Endothelial cell of umbilical vein (primary cell): ENCODE measurements at regions not wholly inside any gene's neighbourhood (a gene's known extent, or its start where the extent isn't known, plus 50 kb on each side); places are given as distances from the start of the nearest gene placed in this dataset.

ENCODE experiments used
- CTCF ChIP-seq, 2 donors: IDR thresholded peaks; 1 replicate in 1 of 2; 2 replicates in 1 of 2; pipeline ENCODE4 v1.5.1; 2011; ENCODE audit warnings: low read length in 2 of 2, mild to moderate bottlenecking in 2 of 2, moderate library complexity in 2 of 2, control low read depth in 1 of 2, inconsistent platforms in 1 of 2, low read depth in 1 of 2; ENCODE audit not compliant: insufficient read depth in 1 of 2; ENCODE audit errors: extremely low read depth in 1 of 2
- EZH2 ChIP-seq: IDR thresholded peaks from 2 replicates; pipeline ENCODE4 v1.6.1; 2012; ENCODE audit warnings: borderline replicate concordance, low read depth, mild to moderate bottlenecking, moderate library complexity, low read length, inconsistent platforms; ENCODE audit not compliant: severe bottlenecking
- FOS ChIP-seq: IDR thresholded peaks from 2 replicates; pipeline ENCODE4 v1.6.1; 2011; ENCODE audit warnings: mild to moderate bottlenecking, low read length, moderate library complexity, borderline replicate concordance; ENCODE audit not compliant: insufficient read depth
- GATA2 ChIP-seq: IDR thresholded peaks from 2 replicates; pipeline ENCODE4 v1.7.0; 2011; ENCODE audit warnings: low read depth, mild to moderate bottlenecking, moderate library complexity, mixed read lengths, low read length; ENCODE audit not compliant: insufficient read length, insufficient read depth
- POLR2A ChIP-seq: IDR thresholded peaks from 2 replicates; pipeline ENCODE4 v1.6.1; 2012; ENCODE audit warnings: low read depth, mild to moderate bottlenecking, control low read depth, low read length
- POLR2AphosphoS5 ChIP-seq: IDR thresholded peaks from 2 replicates; pipeline ENCODE4 v1.6.1; 2012; ENCODE audit warnings: low read depth, mild to moderate bottlenecking, control low read depth, low read length, moderate library complexity; ENCODE audit not compliant: insufficient read depth
- TF ChIP-seq, protein P1 (sequence below): IDR thresholded peaks from 2 replicates; pipeline ENCODE4 v1.6.1; 2011; ENCODE audit not compliant: insufficient read depth, insufficient read length

DNA sequence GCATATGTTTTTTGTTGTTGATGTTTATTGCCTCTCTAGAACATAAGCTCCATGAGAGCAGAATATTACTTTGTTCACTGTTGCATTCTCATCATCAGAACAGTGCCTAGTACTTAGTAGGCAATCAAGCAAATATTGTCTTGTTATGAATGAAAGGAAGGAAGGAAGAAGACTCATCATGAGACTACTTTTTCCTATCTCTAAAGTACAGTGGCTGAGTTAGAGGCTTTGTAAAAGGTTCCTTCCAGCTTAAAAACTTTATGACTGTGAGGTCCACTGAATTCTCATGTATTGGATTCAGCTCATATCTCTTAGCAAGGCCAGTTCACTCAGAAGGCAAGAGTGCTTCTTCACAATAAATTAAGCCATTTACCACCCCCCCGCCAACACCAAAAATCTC lies 171.8 kb upstream of the NR3C1 start:
- TF ChIP-seq POLR2A (no peak), POLR2AphosphoS5 (no peak), CTCF (IDR thresholded peaks at IDR 0.05; ENCODE audit: extremely low read depth in 1 of 2, insufficient read depth in 1 of 2, low read depth in 1 of 2, low read length in 2 of 2) (no peak), EZH2 (no peak), FOS (peak; percentile 37), GATA2 (no peak)
- TF ChIP-seq, protein P1, sequence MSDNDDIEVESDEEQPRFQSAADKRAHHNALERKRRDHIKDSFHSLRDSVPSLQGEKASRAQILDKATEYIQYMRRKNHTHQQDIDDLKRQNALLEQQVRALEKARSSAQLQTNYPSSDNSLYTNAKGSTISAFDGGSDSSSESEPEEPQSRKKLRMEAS, result no peak
